Keratinocyte (primary cell): ENCODE measurements at regions not wholly inside any gene's neighbourhood (a gene's known extent, or its start where the extent isn't known, plus 50 kb on each side); places are given as distances from the start of the nearest gene placed in this dataset.

Experiments
- CTCF ChIP-seq, 3 experiments: IDR thresholded peaks in 1 of 3; conservative IDR thresholded peaks in 1 of 3; optimal IDR thresholded peaks in 1 of 3; 2 replicates in 2 of 3; 3 replicates in 1 of 3; pipeline versions ENCODE3 to v1.5.1; 2011; ENCODE audit warnings: low read length in 3 of 3, mild to moderate bottlenecking in 3 of 3, moderate library complexity in 2 of 3, control low read depth in 1 of 3, inconsistent platforms in 1 of 3; ENCODE audit not compliant: insufficient read depth in 2 of 3; ENCODE audit errors: extremely low read depth in 1 of 3
- EZH2 ChIP-seq: IDR thresholded peaks from one replicate; pipeline ENCODE4 v1.6.1; 2012; ENCODE audit warnings: inconsistent platforms, mild to moderate bottlenecking, low read length, moderate library complexity

- TF ChIP-seq CTCF (optimal IDR thresholded peaks at IDR 0.05 in 1 of 3, IDR thresholded peaks at IDR 0.05 in 1 of 3, conservative IDR thresholded peaks at IDR 0.05 in 1 of 3; ENCODE audit: extremely low read depth in 1 of 3, insufficient read depth in 2 of 3, low read length in 3 of 3), result no peak
- no peak for TF ChIP-seq EZH2
These were observed 91.4 kb upstream of the LHX1 start for GRCh38 chr17:36845916-36846315.
